Jurkat, Clone E6-1 (cell line): ENCODE measurements at regions not wholly inside any gene's neighbourhood (a gene's known extent, or its start where the extent isn't known, plus 50 kb on each side); places are given as distances from the start of the nearest gene placed in this dataset.
"Not testable (repeated sequence)": the region's sequence is repeated elsewhere in the genome, so short reads cannot be mapped to it uniquely, and the experiment has no call there.

Experiments used
- DNase-seq: peaks from one replicate; pipeline ENCODE4 v3.0.0-alpha.2; 2011; ENCODE audit warnings: low read depth, low spot score
- H3K4me3 ChIP-seq: 2 replicates; pipeline ENCODE4 v1.5.1; 2011; ENCODE audit warnings: mild to moderate bottlenecking, low read length, control low read depth, moderate library complexity

DNA sequence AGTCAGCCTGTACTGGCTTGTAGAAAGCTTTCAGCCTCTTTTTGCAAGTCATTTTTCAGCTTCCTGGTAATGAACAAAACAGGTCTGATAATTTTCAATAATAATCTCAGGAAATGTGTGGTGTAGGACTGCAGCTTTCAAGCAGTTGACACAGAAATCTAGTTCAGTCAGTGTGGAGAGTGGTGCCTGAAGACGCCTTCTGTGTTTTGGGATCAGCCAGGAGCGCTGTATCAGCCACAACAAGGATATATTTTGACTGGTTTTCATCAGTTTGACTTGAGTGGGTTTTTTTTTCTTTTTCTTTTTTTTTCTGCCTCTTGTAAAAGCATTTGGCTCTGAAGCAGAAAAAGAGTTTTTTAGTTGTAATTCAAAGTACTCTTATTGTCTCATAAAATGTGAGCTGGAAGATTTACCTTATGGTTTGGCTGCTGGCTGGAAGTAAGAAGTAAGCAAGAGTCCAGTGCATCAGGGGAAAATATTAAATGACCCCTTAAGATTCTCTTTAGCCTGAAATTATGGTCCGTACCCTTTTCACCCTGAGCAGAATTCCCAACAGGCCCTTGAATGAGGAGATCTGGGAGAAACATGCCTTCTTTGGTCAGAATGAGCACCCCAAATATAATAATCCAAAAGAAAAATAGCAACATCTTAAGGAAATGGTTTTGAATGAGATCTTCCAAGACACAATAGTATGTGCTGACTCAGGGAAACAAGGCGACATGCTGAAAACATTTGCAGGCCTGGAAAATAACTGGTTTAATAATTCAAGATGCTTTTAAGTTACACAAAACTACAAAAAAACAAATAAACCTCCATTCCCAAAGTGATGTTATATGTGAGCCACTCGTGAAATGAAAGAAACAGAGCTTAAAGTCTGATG, 332.7 kb upstream of the ADAMTS9 start:
- H3K4me3 ChIP-seq = no peak overlapping the region
- DNase-seq = no peak

DNA sequence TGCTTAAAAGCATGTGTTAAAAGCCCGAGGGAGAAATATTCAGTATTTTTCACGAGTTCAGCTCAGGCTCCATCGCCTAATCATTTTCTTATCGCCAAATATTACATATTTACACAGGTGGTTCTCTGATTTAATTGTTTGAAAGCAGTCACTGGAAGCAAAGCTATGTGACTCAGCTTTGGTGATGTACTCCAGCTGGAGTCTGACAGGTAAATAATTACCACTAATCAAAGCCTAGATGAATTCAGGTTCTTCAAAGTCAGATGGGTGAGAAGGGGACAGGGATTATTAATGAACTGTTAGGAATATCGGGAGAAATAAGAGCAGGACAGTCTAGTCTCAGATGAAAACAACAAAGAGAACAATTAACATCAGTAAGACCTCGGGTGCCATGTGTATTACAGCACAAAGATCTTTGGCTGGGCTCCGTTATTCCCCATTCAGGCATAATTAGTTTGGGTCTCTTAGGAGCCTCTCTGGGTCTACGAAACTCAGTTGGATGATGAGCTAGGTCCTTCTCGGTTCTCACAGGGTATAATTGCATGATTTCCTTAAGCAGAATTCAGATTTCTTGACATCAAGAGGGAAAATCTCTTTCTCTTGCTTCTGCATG, 331.7 kb upstream of the ADAMTS9 start:
- no peak overlapping the region for H3K4me3 ChIP-seq
- DNase-seq = no peak

DNA sequence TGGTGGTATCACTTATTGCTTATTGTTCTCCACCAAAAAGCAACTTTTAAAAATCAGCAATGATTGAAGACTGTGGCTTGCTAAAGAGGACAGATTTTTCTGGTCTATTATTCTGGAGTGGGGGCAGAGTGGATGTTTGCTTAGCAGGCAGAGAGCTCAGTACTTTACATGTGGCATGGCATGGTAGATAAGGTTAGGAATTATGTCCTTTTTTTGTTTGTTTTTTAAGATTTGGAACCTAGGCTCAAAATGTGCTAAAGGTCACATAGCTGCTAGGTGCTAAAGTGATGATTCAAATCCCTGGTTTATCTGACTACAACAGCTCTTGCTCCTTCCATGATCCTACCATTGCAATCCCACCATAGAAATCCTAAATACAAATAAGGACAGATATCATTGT, 331.0 kb upstream of the ADAMTS9 start:
- no peak overlapping the region for H3K4me3 ChIP-seq
- no peak for DNase-seq

DNA sequence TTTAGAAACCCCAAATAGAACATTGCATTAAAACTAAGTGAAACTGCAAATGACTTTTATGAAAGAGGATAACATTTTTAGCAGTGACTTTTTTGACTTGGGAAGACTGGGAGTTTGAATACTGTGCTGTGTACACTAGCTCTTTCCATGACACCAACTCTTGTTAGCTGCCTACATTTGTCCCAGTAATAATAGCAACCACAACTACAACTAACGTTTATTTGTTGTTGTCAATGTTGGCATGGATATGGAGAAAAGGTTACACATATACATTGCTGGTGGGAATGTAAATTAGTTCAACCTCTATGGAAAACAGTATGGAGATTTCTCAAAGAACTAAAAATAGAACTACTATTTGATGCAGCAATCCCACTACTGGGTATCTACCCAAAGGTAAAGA, 329.6 kb upstream of the ADAMTS9 start:
- no peak overlapping the region for H3K4me3 ChIP-seq
- DNase-seq = no peak

DNA sequence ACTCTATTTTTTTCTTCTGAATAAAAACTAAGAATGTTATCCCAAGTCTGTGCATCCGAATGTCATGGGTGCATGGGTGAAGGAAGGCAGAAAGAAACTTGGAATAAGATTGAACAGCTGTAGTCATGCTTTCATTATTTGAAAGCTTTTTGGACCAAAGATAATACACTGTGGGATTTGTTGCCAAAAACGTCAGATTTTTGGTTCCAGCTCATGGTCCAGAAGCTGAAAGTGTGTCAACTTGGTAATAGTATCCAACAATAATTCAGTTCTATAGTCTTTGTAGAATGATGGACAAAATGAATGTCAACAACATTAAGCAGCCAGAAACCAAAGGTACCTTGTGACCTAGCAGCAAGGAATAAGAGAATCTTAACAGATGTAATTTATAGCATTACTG, 327.9 kb upstream of the ADAMTS9 start:
- H3K4me3 ChIP-seq = no peak overlapping the region
- no peak for DNase-seq

DNA sequence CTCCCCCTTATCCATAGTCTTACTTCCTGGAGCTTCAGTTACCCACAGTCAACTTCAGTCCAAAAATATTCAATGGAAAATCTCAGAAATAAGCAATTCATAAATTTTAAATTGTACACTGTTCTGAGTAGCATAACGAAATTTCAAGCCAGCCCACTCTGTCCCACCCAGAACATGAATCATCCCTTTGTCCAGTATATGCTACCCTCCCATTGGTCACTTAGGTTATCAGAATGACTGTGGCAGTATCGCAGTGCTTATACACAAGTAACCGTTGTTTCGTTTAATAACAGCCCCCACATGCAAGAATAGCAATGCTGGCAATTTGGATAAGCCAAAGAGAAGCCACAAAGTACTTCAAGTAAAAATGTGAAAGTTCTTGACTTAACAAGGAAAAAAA, 325.3 kb upstream of the ADAMTS9 start:
- no peak overlapping the region for H3K4me3 ChIP-seq
- DNase-seq = no peak

DNA sequence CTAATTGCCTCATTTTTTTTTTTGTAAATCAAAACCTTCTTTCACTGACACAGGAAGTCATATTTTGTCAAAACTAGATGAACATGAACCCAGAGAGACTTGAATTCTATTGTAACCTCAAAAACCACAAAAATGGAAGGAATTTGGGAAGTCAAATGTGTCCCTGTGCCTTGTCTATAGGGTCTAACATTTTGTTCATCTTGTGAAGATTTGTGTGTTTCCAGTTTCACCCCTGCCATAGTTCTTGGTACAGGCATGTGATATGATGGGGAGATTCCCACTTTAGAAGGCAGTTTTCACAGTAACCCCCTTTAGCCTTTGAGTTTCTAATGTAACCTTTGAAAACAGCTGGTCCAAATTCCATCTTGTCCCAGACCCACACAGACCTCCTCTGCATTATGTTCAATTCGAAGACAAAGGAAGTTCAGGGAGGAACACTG, 318.5 kb upstream of the ADAMTS9 start:
- no peak for DNase-seq
- no peak overlapping the region for H3K4me3 ChIP-seq

DNA sequence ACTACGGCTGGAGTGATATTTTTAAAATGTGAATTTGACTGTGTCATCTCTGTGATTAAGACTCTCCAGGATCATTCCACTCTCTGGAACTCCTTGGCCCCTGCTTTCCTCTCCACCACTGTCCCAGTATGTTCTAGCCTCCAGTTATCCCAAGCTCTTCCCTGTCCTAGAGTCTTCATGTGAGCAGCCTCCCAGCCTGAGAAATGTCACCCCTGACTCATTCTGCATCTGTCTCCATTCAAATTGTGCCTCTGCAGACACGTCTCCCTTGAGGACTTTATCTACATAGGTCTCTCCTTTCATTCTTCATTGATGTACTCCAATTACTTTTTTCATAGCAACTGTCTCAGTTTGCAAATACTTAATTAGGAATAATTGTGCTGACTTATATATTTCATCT, 317.7 kb upstream of the ADAMTS9 start:
- DNase-seq = no peak
- H3K4me3 ChIP-seq = no peak overlapping the region

DNA sequence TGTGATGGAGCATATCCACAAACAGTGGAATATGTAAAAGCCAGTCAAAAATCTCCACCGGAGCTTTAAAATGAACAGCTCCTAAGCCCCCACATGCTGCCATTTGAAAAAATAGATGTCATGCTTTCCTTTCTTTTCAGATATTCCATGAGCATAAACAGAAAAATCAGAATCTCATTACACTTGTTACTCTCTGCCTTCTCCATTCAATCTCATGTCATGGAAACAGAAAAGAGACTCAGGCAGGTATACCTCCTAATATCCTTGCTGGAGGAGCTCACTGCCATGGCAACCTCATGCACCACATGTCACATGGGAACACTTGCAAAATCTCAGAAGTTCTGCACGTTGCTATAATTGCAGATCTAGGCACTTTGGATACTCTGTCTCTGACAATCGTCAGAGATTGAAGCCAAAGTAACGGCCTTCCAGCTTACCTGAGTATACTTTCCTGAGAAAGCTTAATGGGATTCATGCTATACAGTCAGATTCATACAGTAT, 317.0 kb upstream of the ADAMTS9 start:
- DNase-seq = no peak
- H3K4me3 ChIP-seq = no peak overlapping the region

DNA sequence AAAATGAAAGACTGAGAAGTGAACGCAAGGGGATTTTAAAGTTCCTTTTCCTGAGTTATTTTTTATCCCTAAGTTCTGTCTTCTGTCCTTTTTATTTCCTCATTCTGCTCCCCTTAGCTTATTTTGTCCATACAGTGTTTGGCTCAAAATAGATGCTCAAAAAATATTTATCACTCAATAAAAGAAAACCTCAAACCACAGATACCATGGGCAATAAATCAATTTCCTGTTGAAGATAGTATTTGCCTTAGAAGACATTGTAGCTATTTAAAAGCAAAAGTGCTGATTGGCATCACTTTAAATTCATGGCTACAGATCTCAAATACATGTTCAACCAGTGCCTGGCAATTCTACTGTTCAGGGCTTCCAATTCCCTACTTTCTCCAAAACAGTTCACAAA, 316.5 kb upstream of the ADAMTS9 start:
- H3K4me3 ChIP-seq = no peak overlapping the region
- DNase-seq = no peak

DNA sequence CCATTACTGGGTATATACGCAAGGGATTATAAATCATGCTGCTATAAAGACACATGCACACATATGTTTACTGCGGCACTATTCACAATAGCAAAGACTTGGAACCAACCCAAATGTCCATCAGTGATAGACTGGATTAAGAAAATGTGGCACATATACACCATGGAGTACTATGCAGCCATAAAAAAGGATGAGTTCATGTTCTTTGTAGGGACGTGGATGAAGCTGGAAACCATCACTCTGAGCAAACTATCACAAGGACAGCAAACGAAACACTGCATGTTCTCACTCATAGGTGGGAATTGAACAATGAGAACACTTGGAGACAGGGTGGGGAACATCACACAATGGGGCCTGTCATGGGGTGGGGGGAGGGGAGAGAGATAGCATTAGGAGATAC, 313.3 kb upstream of the ADAMTS9 start:
- not testable (repeated sequence) for H3K4me3 ChIP-seq, DNase-seq

DNA sequence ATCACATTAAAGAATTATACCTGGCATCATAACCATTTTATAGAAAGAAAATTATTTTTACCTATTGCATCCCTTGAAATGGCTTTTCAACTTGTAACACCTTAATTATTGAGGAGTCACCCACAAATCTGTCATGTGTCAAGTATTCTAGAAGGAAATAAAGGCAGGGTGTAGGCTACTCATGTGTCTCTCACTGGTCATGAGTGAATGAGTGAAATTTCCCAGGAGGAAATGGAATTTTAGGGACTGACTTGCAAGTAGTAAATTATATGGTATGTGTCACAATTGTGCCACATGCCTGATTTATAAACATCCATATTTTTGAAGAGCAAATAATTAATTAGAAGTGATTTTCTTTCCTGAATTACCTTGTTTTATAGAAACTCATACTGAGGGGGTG, 310.5 kb upstream of the ADAMTS9 start:
- no peak overlapping the region for H3K4me3 ChIP-seq
- DNase-seq = no peak

DNA sequence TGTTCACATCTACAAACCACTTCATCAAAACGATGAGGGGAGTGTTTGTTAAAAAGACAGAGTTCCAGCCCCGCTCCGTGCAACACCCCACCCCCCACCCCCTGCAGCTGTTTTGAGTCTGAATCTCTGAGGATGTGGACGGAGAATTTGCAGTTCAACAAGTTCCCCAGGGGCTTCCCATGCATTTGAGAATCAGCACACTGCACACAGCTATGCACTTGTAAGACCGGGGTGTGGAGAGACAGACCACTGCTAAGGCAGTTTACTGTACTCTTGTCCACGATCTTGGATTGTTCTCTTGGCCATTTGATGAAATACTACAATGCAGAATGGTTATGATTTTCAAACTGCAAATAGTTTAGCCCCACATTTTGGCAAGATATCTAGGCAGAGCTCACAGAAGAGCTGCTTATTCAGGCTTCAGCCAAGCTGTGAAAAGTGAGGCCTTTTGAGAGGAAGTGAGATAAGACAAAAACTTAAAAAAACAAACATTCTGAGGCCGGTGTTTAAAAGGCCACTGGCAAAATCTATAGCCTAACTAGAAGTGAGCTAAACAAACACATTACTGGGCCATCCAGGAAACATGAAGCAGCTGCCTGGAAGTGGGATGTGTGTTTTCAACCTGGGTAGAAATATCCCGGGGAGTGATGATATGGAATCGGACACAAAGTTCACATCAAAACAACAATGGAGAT, 308.2 kb upstream of the ADAMTS9 start:
- DNase-seq = no peak
- no peak overlapping the region for H3K4me3 ChIP-seq

DNA sequence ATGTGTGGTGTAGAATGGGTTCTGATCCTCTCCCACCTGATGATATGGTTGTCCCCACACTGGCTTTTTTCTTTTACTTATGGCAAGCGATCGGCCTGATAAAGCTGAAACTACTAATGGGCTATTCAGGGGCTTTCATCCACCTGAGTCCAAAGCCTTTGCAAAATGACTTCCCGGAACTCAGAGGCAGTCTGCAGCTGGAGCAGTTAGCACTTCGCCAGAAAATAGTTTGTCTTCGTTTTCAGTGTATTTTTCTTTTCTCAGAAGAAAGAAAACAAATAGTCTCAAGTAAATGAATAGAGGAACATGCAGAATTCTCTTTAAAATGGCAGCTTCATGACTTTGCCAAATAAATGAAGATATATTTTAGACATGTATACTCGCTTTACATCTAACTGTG, 306.0 kb upstream of the ADAMTS9 start:
- DNase-seq = no peak
- no peak overlapping the region for H3K4me3 ChIP-seq

DNA sequence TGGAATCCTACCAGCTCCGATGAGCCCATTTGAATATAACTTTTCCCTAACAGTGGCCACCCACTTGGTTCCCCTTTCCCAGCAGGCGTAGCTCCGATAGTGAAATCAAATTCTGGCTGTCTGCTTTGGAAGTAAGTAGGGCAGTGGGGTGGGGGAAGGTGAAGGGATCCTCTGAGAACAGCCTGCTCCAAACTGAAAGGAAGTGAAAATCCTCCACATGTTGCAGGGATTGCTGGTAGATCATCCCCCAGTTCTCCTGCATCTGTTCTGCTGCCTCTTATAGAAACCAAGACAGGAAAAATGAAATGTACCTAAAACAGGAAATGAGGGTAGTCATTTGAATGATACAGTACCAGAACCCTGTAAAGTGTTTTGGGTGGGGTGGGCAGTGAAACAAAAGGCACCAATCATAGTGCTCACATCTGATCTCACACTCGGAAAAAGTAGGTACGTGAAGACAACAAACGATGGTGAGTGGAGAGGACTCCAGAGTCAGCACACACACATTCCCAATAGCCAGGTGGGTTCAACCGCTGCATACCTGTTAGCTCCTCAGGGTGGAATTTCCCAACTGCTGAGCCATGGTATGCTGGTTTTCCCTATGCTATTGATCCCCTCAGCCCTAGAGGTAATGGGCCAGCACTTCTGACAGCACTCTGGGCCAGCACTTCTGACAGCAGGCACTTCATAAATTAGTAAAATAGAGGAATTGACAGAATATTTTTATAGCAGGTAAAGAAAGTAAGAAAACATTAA, 304.9 kb upstream of the ADAMTS9 start:
- no peak for DNase-seq
- H3K4me3 ChIP-seq = no peak overlapping the region

DNA sequence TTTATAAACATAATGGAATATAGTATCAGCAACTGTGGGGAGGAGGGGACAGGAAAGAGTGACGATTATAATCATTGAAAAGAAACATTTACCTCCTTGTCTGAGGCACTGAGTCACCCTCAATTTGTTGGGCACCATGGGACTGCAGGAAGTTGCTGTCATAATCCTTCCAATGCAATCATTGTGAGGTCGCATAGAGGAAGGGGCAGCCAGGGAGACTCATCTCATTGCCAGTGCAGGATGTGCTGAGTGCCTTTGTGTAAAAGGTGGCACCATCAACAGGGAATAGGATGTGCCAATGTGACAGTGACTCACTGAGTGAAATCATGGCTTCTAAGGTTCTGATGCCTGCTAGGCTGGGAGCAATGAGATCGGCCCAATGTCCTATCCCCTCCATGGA, 300.4 kb upstream of the ADAMTS9 start:
- H3K4me3 ChIP-seq = no peak overlapping the region
- DNase-seq = no peak

DNA sequence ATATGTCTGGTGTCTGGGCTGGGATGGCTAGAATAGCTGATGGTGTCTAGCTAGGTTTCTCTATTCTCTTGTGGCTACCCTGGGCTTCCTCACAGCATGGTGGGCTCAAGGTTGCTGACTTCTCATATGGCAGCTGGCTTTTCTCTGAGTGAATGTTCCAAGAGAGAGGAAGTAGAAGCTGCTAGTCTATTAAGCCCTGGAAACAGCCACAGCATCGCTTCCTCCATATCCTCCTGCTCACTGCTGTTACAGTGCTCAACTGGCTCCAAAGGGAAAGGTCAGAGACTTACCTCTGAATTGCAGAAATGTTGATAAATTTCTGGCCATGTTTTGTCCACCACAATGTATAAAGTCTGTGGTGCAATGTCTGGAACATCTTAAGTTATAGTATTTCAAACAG, 299.9 kb upstream of the ADAMTS9 start:
- DNase-seq = no peak
- H3K4me3 ChIP-seq = no peak overlapping the region

DNA sequence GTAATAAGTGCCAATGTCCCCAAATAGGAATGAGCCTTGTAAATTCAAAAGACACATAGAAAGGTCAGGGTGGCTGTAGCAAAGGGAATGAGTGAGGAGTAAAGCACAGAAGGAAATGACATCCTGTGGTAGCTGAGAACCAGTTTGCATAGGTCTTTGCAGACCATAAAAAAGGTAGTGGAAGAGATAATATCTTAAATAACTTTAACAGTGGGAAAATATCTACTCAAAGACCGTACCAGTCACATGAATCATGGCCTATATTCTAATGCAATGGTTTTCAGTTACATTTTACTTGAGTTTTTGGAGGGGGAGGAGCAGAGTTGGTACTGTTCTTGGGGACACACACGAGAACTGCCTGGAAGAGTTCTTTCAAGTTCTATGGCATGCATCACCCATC, 297.3 kb upstream of the ADAMTS9 start:
- no peak for DNase-seq
- no peak overlapping the region for H3K4me3 ChIP-seq

DNA sequence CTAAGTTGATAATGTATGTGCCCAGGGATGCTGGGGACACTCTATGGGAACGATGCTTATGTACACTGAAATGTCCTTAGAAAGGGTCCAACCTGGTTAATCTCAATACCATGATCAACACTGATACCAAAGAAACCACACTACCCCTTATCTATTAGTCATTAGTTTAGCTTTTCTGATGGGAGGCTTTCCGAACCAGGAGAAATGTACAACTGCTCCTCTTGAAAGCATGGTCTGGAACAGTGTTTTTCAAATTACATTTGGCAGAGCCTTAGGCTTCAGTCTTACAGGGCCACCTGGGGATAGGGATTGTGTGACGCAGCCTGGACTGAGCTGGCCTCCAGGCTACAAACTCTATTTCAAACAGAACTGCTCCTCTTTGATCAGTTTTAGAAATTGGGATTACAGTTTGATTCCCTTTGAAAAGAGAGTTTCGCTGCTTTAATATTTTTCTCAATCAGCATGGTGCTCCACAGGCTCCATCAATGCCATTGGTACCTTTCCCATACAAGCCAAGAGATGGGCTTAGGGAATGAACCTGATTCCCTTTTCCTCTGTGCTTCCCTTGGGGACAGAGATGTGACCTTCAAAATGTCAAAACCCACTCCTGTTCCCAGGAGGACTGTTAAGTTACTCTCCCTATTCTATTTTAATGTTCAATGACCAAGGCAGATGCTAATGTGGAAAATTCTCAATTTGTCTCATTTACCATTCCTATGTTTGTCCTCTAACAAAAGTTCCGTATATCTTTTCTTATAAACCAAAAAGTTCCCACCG, 296.0 kb upstream of the ADAMTS9 start:
- no peak overlapping the region for H3K4me3 ChIP-seq
- no peak for DNase-seq
